ENCODE measurements at regions not wholly inside any gene's neighbourhood (a gene's known extent, or its start where the extent isn't known, plus 50 kb on each side); places are given as distances from the start of the nearest gene placed in this dataset.
"Not testable (repeated sequence)": the region's sequence is repeated elsewhere in the genome, so short reads cannot be mapped to it uniquely, and the experiment has no call there.

DNA sequence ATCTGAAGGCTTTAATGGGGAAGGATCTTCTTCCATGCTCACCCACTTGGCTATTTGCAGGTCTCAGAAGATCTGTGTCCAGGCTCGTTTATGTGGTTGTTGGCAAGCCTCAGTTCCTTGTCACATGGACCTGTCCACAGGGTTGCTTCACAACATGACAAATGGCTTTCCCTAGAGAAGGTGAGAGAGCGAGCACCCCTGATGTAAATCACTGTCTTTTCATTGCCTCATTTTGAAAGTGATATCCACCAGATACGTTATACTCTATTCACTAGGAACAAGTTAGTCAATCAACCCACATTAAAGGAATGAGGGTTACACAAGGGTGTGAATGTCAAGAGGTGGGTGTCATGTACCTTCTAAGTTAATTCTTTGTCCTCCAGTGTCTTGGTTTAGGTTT is 433.3 kb downstream of the RPS6KC1 start:
- no peak for DNase-seq

DNA sequence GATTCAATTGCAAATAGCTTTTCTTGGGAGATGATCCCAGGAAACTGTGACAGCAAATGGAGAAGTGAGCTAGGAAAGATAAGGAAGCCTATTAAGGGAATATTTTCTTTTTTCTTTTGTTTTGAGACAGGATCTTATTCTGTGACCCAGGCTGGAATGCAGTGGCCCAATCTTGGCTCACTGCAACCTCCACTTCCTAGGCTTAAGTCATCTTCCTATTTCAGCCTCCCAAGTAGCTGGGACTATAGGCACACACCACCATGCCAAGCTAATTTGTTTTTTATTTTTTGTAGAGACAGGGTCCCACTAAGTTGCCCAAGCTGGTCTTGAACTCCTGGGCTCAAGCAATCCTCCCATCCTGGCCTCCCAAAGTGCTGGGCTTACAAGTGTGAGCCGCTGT is 433.7 kb downstream of the RPS6KC1 start:
- no peak for DNase-seq

DNA sequence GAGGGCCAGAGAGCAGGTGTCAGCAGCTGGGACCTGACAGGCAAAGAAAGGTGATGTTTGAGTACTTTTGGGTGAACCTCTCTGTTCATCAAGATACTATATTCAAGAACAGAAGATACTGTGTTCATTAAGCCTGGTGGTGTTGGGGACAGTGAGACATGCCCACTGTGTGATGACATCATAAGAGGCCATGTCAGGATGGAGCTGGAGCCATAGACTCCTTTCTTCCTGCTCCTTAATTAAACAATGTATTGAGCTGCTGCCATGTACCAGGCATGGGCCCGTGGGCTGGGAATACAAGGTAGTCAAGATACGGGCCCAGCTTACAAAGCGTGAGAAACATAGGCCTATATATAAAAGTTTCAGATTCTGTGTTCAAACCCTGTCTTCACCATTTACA is 435.4 kb downstream of the RPS6KC1 start:
- DNase-seq = no peak

DNA sequence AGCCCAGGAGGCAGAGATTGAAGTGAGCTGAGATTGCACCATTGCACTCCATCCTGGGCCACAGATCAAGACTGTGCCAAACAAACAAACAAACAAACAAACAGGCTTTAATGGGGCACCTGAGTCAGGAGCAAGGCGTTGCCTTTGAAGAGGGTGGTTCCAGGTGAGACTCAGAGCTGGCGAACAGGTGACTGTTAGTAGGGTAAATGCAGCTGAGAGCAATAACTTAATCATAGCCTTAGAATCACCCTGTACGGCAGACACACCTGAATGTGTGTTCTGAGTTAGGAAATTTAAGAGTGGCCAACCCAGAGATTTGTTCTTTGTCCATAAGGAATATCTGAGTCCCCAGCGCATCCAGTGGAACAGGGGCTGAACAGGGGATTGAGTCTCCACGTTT is 440.4 kb downstream of the RPS6KC1 start:
- DNase-seq = no peak

DNA sequence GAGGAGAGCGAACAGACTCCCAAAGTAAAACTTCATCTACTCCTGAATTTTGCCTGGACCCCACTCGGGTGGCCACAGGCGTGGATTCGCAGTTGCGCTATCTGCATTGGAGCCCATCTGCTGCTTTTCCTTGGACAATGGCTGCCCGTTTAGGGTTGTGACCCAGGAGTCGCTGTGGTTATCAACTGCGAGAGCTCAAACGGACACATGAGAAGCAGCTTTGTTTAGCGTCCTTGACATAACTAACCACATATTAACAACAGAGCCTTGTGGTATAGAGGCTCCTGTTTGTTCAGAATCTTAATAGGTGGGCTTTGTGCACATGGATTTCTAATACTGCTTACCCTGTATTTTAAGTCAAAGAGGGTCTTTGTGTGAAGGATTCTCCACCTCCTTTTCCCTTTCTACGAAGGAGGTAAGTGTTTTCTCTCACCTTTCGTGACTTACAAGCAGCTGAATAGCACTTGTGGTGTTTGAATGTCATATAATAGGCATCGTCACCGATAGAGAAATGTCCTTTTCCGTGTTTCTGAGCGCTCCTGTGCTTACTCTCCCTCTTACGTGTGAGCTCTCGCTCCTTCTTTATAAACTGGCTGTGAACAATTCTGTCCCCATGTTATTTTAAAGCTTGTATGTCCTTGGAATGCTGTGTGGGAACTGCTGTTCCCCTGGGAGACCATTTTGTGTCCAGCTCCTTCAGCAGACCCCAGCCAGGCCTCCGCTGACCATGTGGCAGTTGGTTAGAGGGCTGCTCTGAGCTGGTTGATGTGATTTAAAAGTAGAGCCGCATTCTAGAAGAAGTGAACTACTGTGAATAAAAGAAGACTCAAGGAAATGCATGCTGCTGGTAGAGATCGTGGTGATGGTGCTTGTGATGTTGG is 441.4 kb downstream of the RPS6KC1 start:
- DNase-seq = no peak

DNA sequence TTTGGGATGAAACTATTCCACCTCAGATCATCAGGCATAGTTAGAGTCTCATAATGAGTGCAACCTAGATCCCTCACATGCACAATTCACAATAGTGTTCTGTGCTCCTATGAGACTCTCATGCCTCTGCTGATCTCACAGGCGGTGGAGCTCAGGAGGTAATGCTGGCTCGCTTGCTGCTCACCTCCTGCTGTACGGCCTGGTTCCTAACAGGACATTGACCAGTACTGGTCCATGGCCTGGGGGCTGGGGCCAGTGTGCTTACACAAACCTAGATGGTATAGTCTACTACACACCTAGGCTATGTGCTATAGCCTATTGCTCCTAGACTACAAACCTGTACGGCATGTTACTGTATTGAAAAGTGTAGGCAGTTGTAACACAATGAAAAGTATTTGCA is 448.4 kb downstream of the RPS6KC1 start:
- DNase-seq = no peak

DNA sequence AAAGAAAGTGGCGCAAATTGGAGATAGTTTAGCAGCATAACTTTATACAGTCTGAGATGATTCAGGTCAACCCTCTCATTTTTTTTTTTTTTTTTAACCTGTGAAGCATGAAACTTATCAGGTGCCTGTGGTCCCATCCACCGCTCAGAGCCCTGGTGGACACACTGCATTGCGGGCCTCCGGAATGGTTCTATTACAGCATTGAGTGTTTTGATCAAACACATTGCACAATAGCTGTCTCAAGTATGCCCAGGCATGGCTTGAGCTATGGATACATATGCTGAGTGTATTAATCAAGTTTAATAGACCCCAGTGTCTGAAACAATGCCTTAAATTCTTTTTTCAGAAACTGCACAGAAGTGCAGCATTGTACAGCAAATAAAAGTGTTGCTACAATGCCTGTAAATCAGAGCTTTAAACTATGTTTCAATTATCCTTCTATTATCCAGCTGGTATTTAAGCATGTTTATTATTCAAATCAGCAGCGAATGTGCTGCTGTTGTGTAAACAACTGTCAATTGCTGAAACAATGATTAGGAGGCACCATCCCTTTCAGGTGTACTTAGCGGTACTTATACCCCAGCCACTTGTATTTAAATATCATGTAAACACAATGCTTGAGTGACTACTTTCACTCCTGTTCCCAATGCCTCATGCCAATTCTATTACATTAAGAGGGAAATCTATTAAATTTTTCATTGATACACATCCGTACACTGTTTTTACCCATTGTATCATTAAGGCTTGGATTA is 456.6 kb downstream of the RPS6KC1 start:
- no peak for DNase-seq

DNA sequence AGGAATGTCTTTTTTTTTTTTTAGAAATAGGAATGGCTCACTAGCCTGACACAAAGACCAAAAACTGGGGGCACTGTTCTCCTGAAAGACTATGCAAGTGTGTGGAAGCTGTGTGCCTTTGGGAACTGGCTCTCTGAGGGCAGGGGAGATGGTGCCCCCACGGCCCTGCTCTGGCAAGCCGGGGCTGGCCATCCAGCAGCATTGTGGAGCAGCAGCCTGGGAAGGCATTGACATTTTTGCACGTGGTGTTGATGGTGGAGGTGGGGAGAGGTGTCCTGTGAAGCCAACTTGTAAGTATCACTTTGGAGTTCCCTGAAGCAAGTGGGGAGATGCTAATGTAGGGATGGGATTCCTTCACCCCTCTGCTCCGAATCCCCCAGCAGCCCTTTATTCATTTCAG is 460.1 kb downstream of the RPS6KC1 start:
- DNase-seq = no peak

DNA sequence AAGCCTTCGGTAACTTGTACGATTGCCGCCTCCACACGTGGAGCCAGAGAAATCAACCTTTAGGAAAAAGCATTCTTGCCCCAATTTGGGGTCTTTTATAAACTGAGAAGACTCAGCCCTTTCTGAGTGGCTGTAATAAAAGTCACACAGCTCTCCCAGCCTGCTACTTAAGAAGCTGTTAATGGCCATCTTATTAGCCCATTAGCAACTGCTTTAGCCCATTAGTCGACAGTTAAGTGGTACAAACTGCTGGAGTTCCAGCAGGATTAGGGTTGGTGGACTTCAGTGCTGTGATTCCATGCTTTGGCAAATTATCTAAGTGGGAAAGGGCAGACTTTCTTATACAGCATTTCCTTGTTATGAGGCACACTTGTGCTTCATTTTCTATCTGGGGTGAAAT is 461.3 kb downstream of the RPS6KC1 start:
- no peak for DNase-seq

DNA sequence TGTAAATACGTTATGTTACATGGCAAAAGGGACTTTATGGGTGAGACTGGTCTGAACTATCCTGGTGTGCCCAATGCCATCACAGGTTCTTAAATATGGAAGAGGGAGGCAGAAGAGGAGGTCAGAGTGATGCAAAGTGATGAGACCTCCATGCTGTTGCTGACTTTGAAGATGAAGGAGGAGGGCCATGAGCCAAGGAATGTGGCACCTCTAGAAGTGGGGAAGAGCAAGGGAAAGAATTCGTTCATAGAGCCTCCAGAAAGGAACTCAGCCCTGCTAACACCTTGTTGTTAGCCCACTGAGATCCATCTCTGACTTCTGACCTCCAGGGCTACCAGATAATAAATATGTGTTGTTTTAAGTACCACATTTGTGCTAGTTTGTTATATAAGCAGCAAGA is 462.0 kb downstream of the RPS6KC1 start:
- no peak for DNase-seq

DNA sequence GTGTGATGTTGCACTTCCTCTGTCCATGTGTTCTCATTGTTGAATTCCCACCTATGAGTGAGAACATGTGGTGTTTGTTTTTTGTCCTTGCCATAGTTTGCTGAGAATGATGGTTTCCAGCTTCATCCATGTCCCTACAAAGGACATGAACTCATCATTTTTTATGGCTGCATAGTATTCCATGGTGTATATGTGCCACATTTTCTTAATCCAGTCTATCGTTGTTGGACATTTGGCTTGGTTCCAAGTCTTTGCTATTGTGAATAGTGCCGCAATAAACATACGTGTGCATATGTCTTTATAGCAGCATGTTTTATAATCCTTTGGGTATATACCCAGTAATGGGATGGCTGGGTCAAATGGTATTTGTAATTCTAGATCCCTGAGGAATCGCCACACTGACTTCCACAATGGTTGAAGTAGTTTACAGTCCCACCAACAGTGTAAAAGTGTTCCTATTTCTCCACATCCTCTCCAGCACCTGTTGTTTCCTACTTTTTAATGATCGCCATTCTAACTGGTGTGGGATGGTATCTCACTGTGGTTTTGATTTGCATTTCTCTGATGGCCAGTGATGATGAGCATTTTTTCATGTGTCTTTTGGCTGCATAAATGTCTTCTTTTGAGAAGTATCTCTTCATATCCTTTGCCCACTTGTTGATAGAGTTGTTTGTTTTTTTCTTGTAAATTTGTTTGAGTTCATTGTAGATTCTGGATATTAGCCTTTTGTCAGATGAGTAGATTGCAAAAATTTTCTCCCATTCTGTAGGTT is 463.6 kb downstream of the RPS6KC1 start:
- DNase-seq = not testable (repeated sequence)

DNA sequence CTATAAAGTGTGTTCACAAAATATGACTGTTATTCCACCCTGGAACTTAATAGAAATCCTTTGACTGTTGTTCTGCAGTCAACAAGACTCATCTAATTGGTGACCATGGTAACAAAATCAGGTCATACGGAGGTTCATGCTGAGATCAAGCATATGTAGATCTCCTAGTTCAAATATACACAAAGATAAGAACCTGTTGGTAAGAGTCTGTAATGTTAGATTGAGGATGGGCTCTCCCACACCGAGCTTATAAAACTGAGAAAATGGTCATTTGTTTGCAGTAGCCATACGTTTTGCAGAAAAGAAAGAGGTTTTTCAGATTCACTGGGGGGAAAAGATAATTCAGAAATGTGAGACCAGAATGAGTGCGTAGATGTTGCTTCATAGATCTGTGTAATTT is 468.1 kb downstream of the RPS6KC1 start:
- DNase-seq = no peak

DNA sequence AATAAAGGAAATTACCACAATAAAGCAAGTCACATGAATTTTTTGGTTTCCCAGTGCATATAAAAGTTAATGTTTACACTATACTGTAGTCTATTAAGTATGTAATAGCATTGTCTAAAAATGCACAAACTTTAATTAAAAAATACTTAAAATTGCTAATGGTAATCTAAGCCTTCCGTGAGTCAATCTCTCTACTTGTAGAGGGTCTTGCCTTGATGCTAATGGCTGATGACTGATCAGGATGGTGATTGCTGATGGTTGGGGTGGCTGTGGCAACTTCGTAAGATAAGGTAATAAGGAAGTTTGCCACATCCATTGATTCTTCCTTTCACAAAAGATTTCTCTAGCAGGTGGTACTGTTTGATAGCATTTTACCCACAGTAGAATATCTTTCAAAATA is 466.6 kb upstream of the PROX1 start:
- DNase-seq = no peak

DNA sequence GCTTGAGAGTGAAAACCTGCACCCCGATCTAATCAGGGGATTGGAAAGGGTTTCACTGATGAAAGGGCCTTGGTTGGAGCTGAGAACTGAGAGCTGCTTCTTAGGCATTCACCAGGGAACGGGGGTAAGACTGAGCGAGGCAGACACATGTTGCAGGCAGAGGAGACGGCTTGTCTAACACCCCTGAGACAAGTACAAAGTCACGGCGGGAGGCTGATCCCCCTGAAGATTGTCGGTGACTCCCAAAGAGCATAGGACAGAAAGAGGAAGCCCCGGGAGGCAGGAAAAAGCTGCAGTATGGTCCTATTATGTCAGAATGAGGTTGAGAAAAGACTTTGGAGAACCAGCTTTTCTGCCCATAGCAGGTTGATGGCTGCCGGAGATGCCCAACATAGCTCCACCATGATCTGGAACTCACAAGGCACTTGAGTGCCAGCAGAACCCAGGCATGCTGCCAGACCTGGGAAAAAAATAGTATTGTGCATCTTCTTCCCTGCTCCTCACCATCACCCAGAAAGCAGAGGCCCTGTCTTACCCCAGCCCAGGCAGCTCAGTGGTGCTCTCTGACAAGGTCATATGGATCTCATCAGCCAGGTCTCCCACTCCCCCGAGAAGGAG is 463.9 kb upstream of the PROX1 start:
- DNase-seq = no peak

DNA sequence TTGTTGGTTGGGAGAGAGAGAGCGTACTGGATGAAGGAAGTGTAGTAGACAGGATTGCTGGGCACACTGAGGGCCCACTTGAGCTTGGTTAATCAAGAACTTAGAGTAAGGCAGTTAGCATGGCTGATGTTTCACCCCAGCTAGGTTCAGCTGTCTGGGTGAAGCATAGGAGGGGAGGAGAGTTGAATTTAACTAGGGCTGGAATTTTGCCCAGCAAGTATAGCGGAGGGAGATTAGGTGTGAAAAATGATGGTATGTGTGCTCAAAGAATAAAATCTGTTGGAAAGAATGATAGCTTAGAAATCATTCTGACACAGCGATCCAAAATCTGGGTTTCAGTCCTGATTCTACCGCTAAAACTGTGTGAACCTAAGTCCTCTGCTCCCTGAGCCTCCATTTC is 461.5 kb upstream of the PROX1 start:
- DNase-seq = no peak

DNA sequence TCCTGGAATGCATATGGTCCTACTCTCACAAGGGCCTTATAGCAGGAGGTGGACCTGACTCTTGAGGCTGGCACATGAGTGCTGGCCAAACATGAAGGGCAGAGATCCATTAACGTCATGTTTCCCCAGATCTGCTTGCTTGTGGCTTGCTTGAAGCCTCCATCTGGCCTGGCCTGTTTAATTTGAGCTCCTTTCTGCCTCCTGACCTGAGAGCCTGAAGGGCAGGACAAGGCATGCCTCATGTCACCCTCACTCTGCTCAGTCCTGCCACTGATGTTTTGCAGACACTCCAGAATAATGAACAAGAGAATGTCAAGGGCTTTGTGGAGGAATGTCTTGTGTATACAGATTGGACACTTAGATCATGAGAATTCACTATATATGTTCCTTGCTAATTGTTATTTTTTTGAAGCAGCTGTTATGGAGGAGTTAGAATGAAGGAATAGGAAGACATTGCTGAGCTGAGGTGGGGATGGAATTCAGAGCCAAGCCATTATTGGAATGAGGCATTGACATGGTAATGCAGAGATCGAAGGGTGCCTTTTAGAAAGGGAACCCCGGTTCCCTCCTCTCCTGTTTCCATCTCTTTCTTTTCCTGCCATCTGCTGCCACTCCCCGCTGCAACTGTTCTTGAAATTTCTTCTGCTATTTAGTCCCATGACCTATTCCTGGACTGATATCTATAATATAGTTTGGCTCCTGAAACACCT is 457.0 kb upstream of the PROX1 start:
- no peak for DNase-seq

DNA sequence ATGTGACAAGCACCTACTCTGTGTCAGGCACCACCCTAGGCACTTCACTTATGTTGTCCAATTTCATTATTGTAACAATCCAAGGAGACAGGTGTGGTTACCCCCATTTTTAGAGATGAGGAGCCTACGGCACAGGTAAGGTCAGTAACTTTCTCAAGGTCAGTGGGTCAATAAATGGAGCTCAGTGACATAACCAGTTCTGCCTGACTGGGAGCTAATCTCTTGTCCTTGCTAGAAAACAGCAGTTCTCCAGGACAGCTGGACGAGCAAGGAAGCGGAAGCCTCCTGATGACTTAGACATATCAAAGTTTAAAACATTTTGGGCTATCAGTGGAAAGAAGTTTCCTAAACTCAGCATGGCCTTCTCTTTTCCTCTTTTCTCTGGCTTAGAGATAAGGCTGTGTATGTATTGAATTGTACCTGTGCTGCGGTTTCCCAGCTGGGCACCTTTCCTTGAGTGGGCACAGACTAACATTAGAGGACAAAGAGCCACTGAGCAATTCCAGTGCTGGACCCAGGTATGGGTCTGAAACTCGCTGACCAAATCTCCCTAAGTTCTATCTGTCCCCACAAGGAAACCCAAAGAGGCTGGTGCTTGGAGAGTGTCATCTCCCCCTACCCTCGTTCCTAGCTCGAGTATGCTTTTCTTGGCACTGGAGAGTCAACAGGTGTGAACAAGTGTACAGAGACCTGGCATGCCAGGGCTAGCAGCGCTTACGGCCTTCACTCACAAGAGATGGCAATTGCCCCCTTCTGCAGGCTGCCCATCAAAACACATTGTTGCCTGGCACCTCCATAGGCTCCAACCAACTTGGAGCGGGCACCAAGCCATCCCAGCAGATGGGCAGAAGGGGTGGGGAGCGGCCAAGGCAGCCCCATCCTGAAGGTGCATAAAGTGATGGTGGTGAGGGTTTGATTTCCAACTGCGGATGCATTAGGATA is 456.1 kb upstream of the PROX1 start:
- no peak for DNase-seq

DNA sequence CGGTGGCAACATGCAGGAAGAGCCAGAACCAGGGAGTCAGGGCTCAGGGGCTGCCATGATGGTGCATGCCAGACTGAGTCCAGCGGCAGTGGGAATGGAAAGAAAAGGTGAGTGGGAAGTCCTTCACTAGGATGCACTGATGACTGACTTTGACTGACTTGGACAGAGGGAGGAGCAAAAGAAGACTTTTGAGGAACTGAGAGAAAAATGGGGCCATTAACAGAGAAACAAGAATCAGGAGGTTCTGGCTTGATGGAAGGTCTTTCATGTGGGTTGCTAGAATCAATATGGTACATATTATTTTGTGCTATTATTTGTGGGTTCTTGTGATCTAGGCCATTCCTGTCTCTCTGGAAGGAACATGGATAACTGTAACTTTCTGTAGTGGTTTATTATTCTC is 454.6 kb upstream of the PROX1 start:
- DNase-seq = no peak

DNA sequence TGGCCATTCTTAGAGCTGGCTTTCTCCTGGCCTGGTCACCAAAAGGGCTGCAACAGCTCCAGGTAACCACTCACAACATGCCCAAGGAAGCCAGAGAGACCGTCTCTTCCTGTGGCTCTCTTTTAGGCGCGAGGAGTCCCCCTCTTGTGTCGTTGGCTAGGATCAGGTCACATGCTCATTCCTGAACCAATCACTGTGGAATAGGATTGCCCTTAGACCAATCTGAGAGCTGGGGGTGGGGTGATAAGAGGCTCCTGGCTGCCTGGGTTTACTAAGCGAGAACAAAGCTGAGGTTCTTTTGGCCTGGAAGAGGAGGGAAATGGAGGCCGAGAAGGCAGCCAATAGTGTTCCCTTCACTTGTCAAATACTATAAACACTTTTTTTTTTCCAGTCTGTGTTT is 452.1 kb upstream of the PROX1 start:
- no peak for DNase-seq

DNA sequence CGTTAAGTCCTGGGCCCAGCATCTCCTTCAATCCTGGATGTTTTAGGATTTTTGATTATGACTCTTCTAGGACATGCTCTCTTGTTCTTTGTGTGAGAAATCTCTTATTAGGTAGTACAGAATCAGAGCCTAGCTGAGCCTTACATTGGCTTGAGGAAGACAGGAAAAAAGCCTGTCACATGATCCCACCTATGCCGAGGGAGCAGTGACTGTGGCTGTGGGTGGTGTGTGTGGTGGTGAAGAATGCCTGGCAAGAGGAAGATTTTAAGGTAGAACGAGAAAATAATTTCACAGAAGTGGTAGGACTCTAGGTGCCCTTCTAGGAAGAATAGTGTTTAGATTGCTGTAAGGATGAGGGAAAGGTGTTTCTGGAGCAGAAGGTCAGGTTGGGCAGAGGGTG is 449.5 kb upstream of the PROX1 start:
- no peak for DNase-seq

DNA sequence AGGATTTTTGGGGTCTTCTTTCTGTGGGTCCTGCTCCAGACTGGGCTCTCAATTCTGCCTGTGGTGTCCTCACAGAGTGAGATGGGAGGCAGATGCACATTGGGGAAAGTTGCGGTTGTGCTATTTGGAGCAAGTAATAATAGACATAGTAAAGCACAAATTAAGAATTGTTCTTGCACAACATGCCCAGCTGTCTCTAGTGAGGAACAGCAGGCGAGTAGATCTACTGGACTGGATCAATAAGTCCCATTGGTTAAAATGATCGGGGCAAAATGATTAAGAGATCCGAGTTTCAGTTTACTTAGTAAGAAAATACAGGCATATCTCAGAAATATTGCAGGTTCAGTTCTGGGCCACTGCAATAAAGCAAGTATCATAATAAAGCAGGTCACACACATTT is 448.3 kb upstream of the PROX1 start:
- DNase-seq = no peak

Data from activated naive CD4-positive, alpha-beta T cell treated with Interleukin-2 at 50 U/mL for 16 hours (primary cell).